Suprapubic skin (tissue), 3 donors: ENCODE measurements at regions not wholly inside any gene's neighbourhood (a gene's known extent, or its start where the extent isn't known, plus 50 kb on each side); places are given as distances from the start of the nearest gene placed in this dataset.

Experiments
- POLR2AphosphoS5 ChIP-seq, 3 donors: sonication (generic); formaldehyde crosslinking; IDR thresholded peaks; one replicate each; pipeline ENCODE4 v1.6.1; 2017; ENCODE audit warnings: antibody characterized with exemption in 3 of 3
- TF ChIP-seq, protein P1 (sequence below), 2 donors: fragments of 200-600 bp in 1 of 2; fragments of 450-650 bp in 1 of 2; sonication (generic) in 1 of 2; IDR thresholded peaks; one replicate each; pipeline ENCODE4 v1.5.1; 2016 to 2019; ENCODE audit warnings: antibody characterized with exemption in 2 of 2, mild to moderate bottlenecking in 1 of 2, moderate library complexity in 1 of 2

- TF ChIP-seq, protein P1, sequence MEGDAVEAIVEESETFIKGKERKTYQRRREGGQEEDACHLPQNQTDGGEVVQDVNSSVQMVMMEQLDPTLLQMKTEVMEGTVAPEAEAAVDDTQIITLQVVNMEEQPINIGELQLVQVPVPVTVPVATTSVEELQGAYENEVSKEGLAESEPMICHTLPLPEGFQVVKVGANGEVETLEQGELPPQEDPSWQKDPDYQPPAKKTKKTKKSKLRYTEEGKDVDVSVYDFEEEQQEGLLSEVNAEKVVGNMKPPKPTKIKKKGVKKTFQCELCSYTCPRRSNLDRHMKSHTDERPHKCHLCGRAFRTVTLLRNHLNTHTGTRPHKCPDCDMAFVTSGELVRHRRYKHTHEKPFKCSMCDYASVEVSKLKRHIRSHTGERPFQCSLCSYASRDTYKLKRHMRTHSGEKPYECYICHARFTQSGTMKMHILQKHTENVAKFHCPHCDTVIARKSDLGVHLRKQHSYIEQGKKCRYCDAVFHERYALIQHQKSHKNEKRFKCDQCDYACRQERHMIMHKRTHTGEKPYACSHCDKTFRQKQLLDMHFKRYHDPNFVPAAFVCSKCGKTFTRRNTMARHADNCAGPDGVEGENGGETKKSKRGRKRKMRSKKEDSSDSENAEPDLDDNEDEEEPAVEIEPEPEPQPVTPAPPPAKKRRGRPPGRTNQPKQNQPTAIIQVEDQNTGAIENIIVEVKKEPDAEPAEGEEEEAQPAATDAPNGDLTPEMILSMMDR (IDR thresholded peaks at IDR 0.05), result no peak
- no peak for TF ChIP-seq POLR2AphosphoS5 (IDR thresholded peaks at IDR 0.05)
Measured at GRCh38 chr7:54153462-54153861, 388.7 kb upstream of the VSTM2A start.
